SK-N-SH (cell line): ENCODE measurements at regions not wholly inside any gene's neighbourhood (a gene's known extent, or its start where the extent isn't known, plus 50 kb on each side); places are given as distances from the start of the nearest gene placed in this dataset.

Experiments
- EZH2phosphoT487 ChIP-seq: fragments of 200-600 bp; sonication (generic); IDR thresholded peaks from 2 replicates; pipeline ENCODE4 v1.6.1; 2017; ENCODE audit warnings: low read depth, mixed run types, mild to moderate bottlenecking, antibody characterized with exemption, moderate library complexity, borderline replicate concordance
- MXI1 ChIP-seq: IDR thresholded peaks from 2 replicates; pipeline ENCODE4 v1.6.1; 2012; ENCODE audit warnings: mild to moderate bottlenecking, low read depth, low read length, improper control_type of control experiment
- TF ChIP-seq, protein P1 (sequence below): fragments of 200-600 bp; sonication (generic); IDR thresholded peaks from 2 replicates; pipeline ENCODE4 v1.6.1; 2017; ENCODE audit warnings: antibody characterized with exemption, mild to moderate bottlenecking, moderate library complexity

DNA sequence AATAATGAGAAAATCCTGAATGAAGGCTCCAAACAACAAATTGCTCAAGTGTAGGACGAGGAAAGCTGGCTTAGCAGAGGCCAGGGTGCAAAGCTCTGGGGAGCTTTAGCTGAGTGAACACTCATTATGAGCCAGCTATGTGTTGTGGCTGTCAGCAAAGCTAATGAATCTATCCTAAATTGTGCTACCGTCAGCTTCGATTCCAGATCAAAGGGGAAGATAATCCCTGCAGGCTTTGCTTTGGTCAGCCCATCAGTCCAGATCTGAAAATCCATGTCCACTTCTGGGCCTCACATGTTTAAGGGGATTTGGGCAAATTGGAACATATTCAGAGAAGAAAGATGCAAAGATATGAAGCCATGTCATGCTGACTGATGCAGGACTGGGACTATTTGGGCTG, 180.9 kb upstream of the ZBED5 start:
- TF ChIP-seq, protein P1, sequence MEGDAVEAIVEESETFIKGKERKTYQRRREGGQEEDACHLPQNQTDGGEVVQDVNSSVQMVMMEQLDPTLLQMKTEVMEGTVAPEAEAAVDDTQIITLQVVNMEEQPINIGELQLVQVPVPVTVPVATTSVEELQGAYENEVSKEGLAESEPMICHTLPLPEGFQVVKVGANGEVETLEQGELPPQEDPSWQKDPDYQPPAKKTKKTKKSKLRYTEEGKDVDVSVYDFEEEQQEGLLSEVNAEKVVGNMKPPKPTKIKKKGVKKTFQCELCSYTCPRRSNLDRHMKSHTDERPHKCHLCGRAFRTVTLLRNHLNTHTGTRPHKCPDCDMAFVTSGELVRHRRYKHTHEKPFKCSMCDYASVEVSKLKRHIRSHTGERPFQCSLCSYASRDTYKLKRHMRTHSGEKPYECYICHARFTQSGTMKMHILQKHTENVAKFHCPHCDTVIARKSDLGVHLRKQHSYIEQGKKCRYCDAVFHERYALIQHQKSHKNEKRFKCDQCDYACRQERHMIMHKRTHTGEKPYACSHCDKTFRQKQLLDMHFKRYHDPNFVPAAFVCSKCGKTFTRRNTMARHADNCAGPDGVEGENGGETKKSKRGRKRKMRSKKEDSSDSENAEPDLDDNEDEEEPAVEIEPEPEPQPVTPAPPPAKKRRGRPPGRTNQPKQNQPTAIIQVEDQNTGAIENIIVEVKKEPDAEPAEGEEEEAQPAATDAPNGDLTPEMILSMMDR = no peak
- TF ChIP-seq EZH2phosphoT487 (no peak), MXI1 (no peak)
